OCI-LY1 (cell line): ENCODE measurements at regions not wholly inside any gene's neighbourhood (a gene's known extent, or its start where the extent isn't known, plus 50 kb on each side); places are given as distances from the start of the nearest gene placed in this dataset.

Experiments used
- H2AFZ ChIP-seq: fragments of 200-600 bp; sonication (generic), shearing (Covaris generic); 2 replicates; pipeline ENCODE4 v1.6.0; 2014; ENCODE audit warnings: antibody characterized with exemption, mild to moderate bottlenecking, low read length
- H3F3A ChIP-seq: fragments of 200-600 bp; sonication (generic), shearing (Covaris generic); 2 replicates; pipeline ENCODE4 v1.6.0; 2014; ENCODE audit warnings: mild to moderate bottlenecking, antibody characterized with exemption, low read length, moderate library complexity; ENCODE audit not compliant: insufficient read depth
- H3K27ac ChIP-seq: fragments of 200-600 bp; sonication (generic); 2 replicates; pipeline ENCODE4 v1.5.1; 2014; ENCODE audit warnings: low read length, mixed run types, mild to moderate bottlenecking, low read depth; ENCODE audit not compliant: poor library complexity, severe bottlenecking
- H3K27me3 ChIP-seq: fragments of 200-600 bp; sonication (generic); 2 replicates; pipeline ENCODE4 v1.6.0; 2014; ENCODE audit warnings: antibody characterized with exemption, mild to moderate bottlenecking, low read length, moderate library complexity; ENCODE audit not compliant: insufficient read depth
- H3K36me3 ChIP-seq: fragments of 200-600 bp; sonication (generic); 2 replicates; pipeline ENCODE4 v1.6.1; 2014; ENCODE audit warnings: mild to moderate bottlenecking, antibody characterized with exemption, low read length, moderate library complexity, mixed read lengths; ENCODE audit not compliant: insufficient read depth
- H3K4me1 ChIP-seq: fragments of 200-600 bp; sonication (generic); 2 replicates; pipeline ENCODE4 v1.5.1; 2014; ENCODE audit warnings: mild to moderate bottlenecking, low read length, moderate library complexity; ENCODE audit not compliant: insufficient read depth, severe bottlenecking
- H3K4me2 ChIP-seq: fragments of 200-600 bp; sonication (generic), shearing (Covaris generic); 2 replicates; pipeline ENCODE4 v1.6.1; 2014; ENCODE audit warnings: low read length
- H3K4me3 ChIP-seq: fragments of 200-600 bp; sonication (generic); 2 replicates; pipeline ENCODE4 v1.5.1; 2014; ENCODE audit warnings: low read length, low read depth, mild to moderate bottlenecking, mixed read lengths; ENCODE audit not compliant: poor library complexity, severe bottlenecking
- H3K79me2 ChIP-seq: fragments of 200-600 bp; shearing (Covaris generic); 2 replicates; pipeline ENCODE4 v1.6.1; 2016; ENCODE audit warnings: mixed run types, low read length, mixed read lengths; ENCODE audit not compliant: insufficient read depth
- H3K9ac ChIP-seq: fragments of 200-600 bp; sonication (generic), shearing (Covaris generic); 2 replicates; pipeline ENCODE4 v1.6.1; 2014; ENCODE audit warnings: mild to moderate bottlenecking, low read length, mixed read lengths
- H3K9me2 ChIP-seq: fragments of 200-600 bp; sonication (generic), shearing (Covaris generic); 2 replicates; pipeline ENCODE4 v1.6.1; 2014; ENCODE audit warnings: low read depth, mild to moderate bottlenecking, low read length, mixed read lengths
- H3K9me3 ChIP-seq: fragments of 200-600 bp; shearing (Covaris generic); 2 replicates; pipeline ENCODE4 v1.6.1; 2014; ENCODE audit warnings: low read length, mixed read lengths
- H4K20me1 ChIP-seq: fragments of 200-600 bp; sonication (generic), shearing (Covaris generic); 2 replicates; pipeline ENCODE4 v1.6.0; 2016; ENCODE audit warnings: mild to moderate bottlenecking, low read length; ENCODE audit not compliant: insufficient read depth
- EZH2 ChIP-seq: fragments of 200-600 bp; sonication (generic), shearing (Covaris generic); IDR thresholded peaks from 2 replicates; pipeline ENCODE4 v1.8.0; 2017; ENCODE audit warnings: borderline replicate concordance, mixed run types, mild to moderate bottlenecking, antibody characterized with exemption, low read length, moderate library complexity, mixed read lengths
- TF ChIP-seq, protein P1 (sequence below): fragments of 200-600 bp; sonication (generic), shearing (Covaris generic); IDR thresholded peaks from 2 replicates; pipeline ENCODE4 v1.5.1; 2017; ENCODE audit warnings: mild to moderate bottlenecking, antibody characterized with exemption, low read length, moderate library complexity, mixed read lengths

- H2AFZ ChIP-seq = no peak overlapping the region
Observed at GRCh38 chr2:156110890-156111289, 221.6 kb downstream of the NR4A2 start.

GRCh38 chr2:156099382-156099781 is 233.1 kb downstream of the NR4A2 start:
- Histone ChIP-seq H3K27me3 (no peaks in the 10 kb centered on the region), H3K9ac (no peak overlapping the region), H4K20me1 (no peaks in the 10 kb centered on the region), H3K9me3 (no peaks in the 10 kb centered on the region), H3K79me2 (no peaks in the 10 kb centered on the region), H3F3A (no peaks in the 10 kb centered on the region), H2AFZ (no peak overlapping the region), H3K27ac (no peak overlapping the region), H3K4me2 (no peak overlapping the region), H3K36me3 (no peaks in the 10 kb centered on the region), H3K4me3 (no peak overlapping the region), H3K9me2 (no peaks in the 10 kb centered on the region), H3K4me1 (no peaks in the 10 kb centered on the region)
- TF ChIP-seq EZH2 = no peak
- TF ChIP-seq, protein P1, sequence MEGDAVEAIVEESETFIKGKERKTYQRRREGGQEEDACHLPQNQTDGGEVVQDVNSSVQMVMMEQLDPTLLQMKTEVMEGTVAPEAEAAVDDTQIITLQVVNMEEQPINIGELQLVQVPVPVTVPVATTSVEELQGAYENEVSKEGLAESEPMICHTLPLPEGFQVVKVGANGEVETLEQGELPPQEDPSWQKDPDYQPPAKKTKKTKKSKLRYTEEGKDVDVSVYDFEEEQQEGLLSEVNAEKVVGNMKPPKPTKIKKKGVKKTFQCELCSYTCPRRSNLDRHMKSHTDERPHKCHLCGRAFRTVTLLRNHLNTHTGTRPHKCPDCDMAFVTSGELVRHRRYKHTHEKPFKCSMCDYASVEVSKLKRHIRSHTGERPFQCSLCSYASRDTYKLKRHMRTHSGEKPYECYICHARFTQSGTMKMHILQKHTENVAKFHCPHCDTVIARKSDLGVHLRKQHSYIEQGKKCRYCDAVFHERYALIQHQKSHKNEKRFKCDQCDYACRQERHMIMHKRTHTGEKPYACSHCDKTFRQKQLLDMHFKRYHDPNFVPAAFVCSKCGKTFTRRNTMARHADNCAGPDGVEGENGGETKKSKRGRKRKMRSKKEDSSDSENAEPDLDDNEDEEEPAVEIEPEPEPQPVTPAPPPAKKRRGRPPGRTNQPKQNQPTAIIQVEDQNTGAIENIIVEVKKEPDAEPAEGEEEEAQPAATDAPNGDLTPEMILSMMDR = no peak

More at GRCh38 chr2:156110890-156111289, 221.6 kb downstream of the NR4A2 start:
- Histone ChIP-seq H3F3A (no peaks in the 10 kb centered on the region), H3K9me2 (no peaks in the 10 kb centered on the region; the same call in 1 of the 2 replicates), H3K27me3 (no peaks in the 10 kb centered on the region), H3K4me1 (no peaks in the 10 kb centered on the region), H3K27ac (no peak overlapping the region), H3K79me2 (no peaks in the 10 kb centered on the region), H3K9ac (no peak overlapping the region), H3K4me3 (no peak overlapping the region), H3K4me2 (no peak overlapping the region), H3K9me3 (no peaks in the 10 kb centered on the region), H3K36me3 (no peaks in the 10 kb centered on the region), H4K20me1 (no peaks in the 10 kb centered on the region)
- TF ChIP-seq EZH2 = no peak
- TF ChIP-seq, protein P1 = peak; percentile 51

DNA sequence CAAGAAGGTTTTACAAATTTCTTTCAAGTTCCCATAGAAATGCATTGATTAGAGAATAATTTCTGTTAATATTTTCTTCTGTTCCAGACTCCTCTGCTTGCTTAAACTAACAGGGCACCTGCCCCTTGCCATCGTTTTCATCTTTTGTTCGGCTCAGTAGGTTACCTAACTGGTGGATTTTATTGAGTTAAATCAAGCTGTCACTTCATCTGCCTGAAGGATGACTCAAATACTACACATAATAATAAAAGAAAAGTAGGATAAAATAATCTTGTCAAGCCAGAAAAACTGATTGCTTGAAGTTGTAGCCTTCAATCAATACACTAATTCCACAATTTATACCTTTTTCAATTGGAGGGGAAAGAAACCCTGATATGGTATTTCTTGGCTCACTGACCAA is 234.0 kb downstream of the NR4A2 start:
- no peak for TF ChIP-seq EZH2
- TF ChIP-seq, protein P1 = no peak
- Histone ChIP-seq H3K9me3 (no peaks in the 10 kb centered on the region), H3K4me2 (no peak overlapping the region), H3K4me1 (no peaks in the 10 kb centered on the region), H3K36me3 (no peaks in the 10 kb centered on the region), H3K79me2 (no peaks in the 10 kb centered on the region), H4K20me1 (no peaks in the 10 kb centered on the region), H2AFZ (no peak overlapping the region), H3K27me3 (no peaks in the 10 kb centered on the region), H3K4me3 (no peak overlapping the region), H3K9me2 (no peaks in the 10 kb centered on the region), H3K27ac (no peak overlapping the region), H3F3A (no peaks in the 10 kb centered on the region), H3K9ac (no peak overlapping the region)
